Thyroid gland (tissue), 4 donors: ENCODE measurements at regions not wholly inside any gene's neighbourhood (a gene's known extent, or its start where the extent isn't known, plus 50 kb on each side); places are given as distances from the start of the nearest gene placed in this dataset.

Source experiments
- DNase-seq, 2 donors: peaks; one replicate each; pipeline ENCODE4 v3.0.0-alpha.2; 2019
- H3K27ac ChIP-seq, 3 donors: fragments of 200-600 bp; sonication (generic); 1 replicate in 2 of 3; 2 replicates in 1 of 3; pipeline ENCODE4 v1.5.1; 2016 to 2019; ENCODE audit warnings: mild to moderate bottlenecking in 1 of 3, moderate library complexity in 1 of 3
- H3K27me3 ChIP-seq: fragments of 200-600 bp; sonication (generic); one replicate; pipeline ENCODE4 v1.5.1; 2019
- H3K36me3 ChIP-seq, 2 donors: fragments of 200-600 bp; sonication (generic); one replicate each; pipeline ENCODE4 v1.5.1; 2016 to 2019
- H3K4me1 ChIP-seq, 2 donors: fragments of 200-600 bp; sonication (generic); one replicate each; pipeline ENCODE4 v1.5.1; 2017 to 2019
- H3K4me3 ChIP-seq, 3 donors: fragments of 200-600 bp; sonication (generic); replicated peaks in 1 of 3; 1 replicate in 2 of 3; 2 replicates in 1 of 3; pipeline ENCODE4 v1.5.1; 2016; ENCODE audit warnings: mild to moderate bottlenecking in 1 of 3
- H3K9me3 ChIP-seq: fragments of 200-600 bp; sonication (generic); one replicate; pipeline ENCODE4 v1.5.1; 2017
- POLR2A ChIP-seq, 2 donors: fragments of 450-650 bp; IDR thresholded peaks; one replicate each; pipeline ENCODE4 v1.6.1; 2017; ENCODE audit warnings: antibody characterized with exemption in 2 of 2, mild to moderate bottlenecking in 2 of 2, moderate library complexity in 1 of 2
- WGBS, 2 donors: methylation state at CpG; one replicate each; pipeline ENCODE4 v1.1.5; 2017; 5-methylcytosine and 5-hydroxymethylcytosine counted together
- intact Hi-C: fragments of 100-400 bp; cut with DNase I; formaldehyde crosslinking; loops from one replicate; pipeline ENCODE4 v1.15.1; 2023
- TF ChIP-seq, protein P1 (sequence below), 6 experiments: fragments of 200-600 bp in 3 of 6; fragments of 450-650 bp in 3 of 6; sonication (generic) in 3 of 6; IDR thresholded peaks; one replicate each; pipeline ENCODE4 v1.5.1; 2016 to 2019; ENCODE audit warnings: antibody characterized with exemption in 6 of 6, mild to moderate bottlenecking in 2 of 6, inconsistent platforms in 1 of 6, moderate library complexity in 1 of 6

DNA sequence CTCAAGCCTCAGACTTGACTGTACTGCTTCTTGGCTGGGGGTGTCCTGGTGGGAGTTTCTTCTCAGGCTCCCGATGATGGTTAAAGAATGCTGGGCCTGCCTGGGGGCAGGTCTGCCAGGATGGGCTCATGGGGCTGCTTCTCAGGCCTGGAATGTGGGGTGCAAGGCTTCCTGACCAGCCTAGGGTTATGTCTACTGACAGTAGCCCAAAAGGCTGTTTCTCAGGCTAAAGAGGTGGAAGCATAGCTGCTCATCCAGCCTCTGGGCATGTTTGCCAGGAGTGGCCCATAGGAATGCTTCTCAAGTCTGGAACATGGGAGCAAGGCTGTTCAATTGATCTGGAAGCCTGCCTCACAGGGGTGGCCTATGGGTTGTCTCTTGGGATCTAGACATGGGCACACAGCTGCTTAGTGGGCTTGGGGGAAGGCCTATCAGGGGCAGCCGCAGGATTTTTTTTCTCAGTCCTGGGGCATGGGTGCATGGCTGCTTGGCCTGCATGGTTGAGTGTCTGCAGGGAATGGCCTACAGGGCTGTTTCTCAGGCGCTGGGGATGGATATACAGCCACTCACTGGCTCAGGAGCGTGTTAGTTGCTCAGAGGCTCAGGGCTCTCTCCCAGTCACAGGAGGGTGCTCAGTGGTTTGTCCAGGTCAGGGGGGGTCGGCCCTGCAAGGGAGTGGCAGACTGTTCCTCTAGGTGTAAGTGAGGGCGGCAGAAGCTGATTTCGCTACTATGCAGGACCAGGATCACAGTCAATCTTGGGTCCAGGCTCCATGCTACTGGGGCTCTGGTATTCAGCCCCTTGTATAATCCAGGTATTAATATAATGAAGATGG is 617.3 kb upstream of the REG3G start:
- no peaks in the 10 kb centered on the region for H3K4me1 ChIP-seq
- WGBS, 2 donors, result 92 to 93% methylated on average over 3 to 5 of the region's 7 CpGs
- H3K4me3 ChIP-seq, result no peak overlapping the region
- intact Hi-C loops, result no loop called here
- no peak overlapping the region for H3K27ac ChIP-seq
- DNase-seq, result no peak
- H3K36me3 ChIP-seq, result no peaks in the 10 kb centered on the region
- no peaks in the 10 kb centered on the region for H3K27me3 ChIP-seq
- no peaks in the 10 kb centered on the region for H3K9me3 ChIP-seq
- TF ChIP-seq, protein P1, sequence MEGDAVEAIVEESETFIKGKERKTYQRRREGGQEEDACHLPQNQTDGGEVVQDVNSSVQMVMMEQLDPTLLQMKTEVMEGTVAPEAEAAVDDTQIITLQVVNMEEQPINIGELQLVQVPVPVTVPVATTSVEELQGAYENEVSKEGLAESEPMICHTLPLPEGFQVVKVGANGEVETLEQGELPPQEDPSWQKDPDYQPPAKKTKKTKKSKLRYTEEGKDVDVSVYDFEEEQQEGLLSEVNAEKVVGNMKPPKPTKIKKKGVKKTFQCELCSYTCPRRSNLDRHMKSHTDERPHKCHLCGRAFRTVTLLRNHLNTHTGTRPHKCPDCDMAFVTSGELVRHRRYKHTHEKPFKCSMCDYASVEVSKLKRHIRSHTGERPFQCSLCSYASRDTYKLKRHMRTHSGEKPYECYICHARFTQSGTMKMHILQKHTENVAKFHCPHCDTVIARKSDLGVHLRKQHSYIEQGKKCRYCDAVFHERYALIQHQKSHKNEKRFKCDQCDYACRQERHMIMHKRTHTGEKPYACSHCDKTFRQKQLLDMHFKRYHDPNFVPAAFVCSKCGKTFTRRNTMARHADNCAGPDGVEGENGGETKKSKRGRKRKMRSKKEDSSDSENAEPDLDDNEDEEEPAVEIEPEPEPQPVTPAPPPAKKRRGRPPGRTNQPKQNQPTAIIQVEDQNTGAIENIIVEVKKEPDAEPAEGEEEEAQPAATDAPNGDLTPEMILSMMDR (IDR thresholded peaks at IDR 0.05), result no peak
- TF ChIP-seq POLR2A (IDR thresholded peaks at IDR 0.05), result no peak

DNA sequence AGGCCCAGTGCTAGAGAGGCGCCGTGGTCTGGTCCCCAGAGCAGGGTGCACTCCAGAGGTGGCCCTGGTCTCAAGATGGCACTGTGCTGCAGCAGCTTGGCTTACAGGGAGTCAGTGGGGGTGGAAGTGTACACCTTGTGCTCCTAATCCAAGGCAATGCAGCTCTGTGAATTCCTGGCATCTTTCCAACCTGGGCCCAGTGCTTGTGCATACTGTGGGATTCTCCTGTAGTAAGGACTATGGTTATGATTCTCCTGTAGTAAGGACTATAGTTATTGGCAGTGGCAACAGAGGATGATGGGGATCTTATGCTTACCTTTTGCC is 616.7 kb upstream of the REG3G start:
- TF ChIP-seq, protein P1 (IDR thresholded peaks at IDR 0.05), result no peak
- TF ChIP-seq POLR2A (IDR thresholded peaks at IDR 0.05), result no peak
- no peaks in the 10 kb centered on the region for H3K36me3 ChIP-seq
- H3K4me1 ChIP-seq, result no peaks in the 10 kb centered on the region
- no peak overlapping the region for H3K4me3 ChIP-seq
- DNase-seq, result no peak
- no peak overlapping the region for H3K27ac ChIP-seq
- 94 to 100% methylated on average over 1 to 2 of the region's 2 CpGs for WGBS, 2 donors
- intact Hi-C loops, result no loop called here
- H3K9me3 ChIP-seq, result no peaks in the 10 kb centered on the region
- H3K27me3 ChIP-seq, result no peaks in the 10 kb centered on the region

DNA sequence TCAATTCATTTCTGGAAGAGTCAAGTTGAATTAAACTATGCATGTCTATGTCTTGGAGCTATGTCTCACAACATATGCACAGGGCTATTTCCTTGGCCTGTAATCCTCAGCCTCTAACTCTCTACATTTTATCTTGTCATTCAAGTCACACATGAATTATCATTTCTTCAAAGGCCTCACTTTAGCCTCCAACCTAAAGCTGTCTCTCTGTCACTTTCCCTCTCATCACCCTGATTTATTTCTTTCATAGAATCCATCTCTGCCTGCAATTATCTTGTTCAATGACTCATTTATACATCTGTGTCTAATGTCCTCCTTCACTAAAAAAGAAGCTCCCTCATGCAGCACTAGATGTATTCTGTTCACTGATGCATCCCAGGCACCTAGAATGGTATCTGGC is 614.2 kb upstream of the REG3G start:
- TF ChIP-seq, protein P1 (IDR thresholded peaks at IDR 0.05), result no peak
- TF ChIP-seq POLR2A (IDR thresholded peaks at IDR 0.05), result no peak
- H3K9me3 ChIP-seq, result no peaks in the 10 kb centered on the region
- no peaks in the 10 kb centered on the region for H3K4me1 ChIP-seq
- DNase-seq, result no peak
- H3K36me3 ChIP-seq, result no peaks in the 10 kb centered on the region
- no peak overlapping the region for H3K4me3 ChIP-seq
- intact Hi-C loops, result no loop called here
- H3K27ac ChIP-seq, result no peak overlapping the region
- no peaks in the 10 kb centered on the region for H3K27me3 ChIP-seq

DNA sequence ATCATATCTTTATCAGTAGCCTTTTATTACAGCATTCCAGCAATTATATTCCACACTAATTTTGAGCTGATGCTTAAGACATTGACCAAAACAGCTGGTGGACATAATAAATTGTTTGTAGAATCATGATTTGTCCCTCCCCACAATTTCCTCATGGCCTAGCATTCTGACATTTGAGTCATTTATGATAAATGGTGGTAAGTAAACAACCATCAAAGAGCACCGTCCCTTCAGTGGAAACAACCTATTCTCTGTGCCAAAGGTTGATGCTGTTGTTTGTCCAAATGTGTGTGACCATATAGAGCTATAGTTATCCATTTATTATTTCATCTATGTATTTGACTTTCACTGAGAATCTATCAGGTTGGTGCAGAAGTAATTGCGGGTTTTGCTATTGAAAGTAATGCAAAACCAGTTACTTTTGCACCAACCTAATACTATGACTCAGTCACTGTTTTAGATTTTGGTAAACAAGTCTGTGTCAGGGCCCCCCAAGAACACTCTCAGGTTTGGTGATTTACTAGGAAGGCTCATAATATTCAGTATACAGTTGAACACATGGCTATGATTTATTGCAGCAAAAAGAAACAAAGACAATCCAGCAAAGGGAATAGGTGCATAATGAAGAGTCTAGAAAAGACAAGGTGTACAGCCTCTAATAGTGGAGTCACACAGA is 608.7 kb upstream of the REG3G start:
- Histone ChIP-seq H3K9me3 (no peaks in the 10 kb centered on the region), H3K27ac (no peak overlapping the region), H3K4me3 (no peak overlapping the region), H3K4me1 (no peaks in the 10 kb centered on the region), H3K36me3 (no peaks in the 10 kb centered on the region), H3K27me3 (no peaks in the 10 kb centered on the region)
- DNase-seq, result no peak
- WGBS, 2 donors, result 86% methylated on average over 2 of the region's 2 CpGs
- intact Hi-C loops, result no loop called here
- TF ChIP-seq POLR2A (IDR thresholded peaks at IDR 0.05), result no peak
- TF ChIP-seq, protein P1 (IDR thresholded peaks at IDR 0.05), result no peak

DNA sequence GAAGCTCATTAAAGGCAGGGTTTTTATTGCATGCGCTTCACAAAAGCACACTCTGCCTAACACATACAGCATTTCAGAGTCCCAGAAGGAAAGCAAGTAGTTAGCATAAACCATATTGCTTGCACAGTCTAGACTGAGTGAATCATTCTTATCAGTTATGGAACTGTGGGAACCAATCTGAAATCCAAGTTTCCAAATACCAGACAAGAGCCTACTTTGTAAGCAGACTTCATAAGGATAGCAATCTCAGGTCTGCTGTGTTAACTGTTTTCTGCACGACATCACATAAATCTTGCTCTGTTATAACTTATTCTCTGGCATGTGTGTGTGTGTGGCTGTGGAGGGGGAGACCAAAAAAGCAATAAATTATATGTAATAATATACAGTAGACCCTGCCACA is 608.1 kb upstream of the REG3G start:
- TF ChIP-seq, protein P1 (IDR thresholded peaks at IDR 0.05), result no peak
- TF ChIP-seq POLR2A (IDR thresholded peaks at IDR 0.05), result no peak
- no peak overlapping the region for H3K27ac ChIP-seq
- H3K4me3 ChIP-seq, result no peak overlapping the region
- H3K4me1 ChIP-seq, result no peaks in the 10 kb centered on the region
- intact Hi-C loops, result no loop called here
- H3K9me3 ChIP-seq, result no peaks in the 10 kb centered on the region
- no peak for DNase-seq
- 64 to 66% methylated on average over 2 of the region's 2 CpGs for WGBS, 2 donors
- H3K27me3 ChIP-seq, result no peaks in the 10 kb centered on the region
- no peaks in the 10 kb centered on the region for H3K36me3 ChIP-seq
